ENCODE measurements at regions not wholly inside any gene's neighbourhood (a gene's known extent, or its start where the extent isn't known, plus 50 kb on each side); places are given as distances from the start of the nearest gene placed in this dataset.
"Not testable (repeated sequence)": the region's sequence is repeated elsewhere in the genome, so short reads cannot be mapped to it uniquely, and the experiment has no call there.

DNA sequence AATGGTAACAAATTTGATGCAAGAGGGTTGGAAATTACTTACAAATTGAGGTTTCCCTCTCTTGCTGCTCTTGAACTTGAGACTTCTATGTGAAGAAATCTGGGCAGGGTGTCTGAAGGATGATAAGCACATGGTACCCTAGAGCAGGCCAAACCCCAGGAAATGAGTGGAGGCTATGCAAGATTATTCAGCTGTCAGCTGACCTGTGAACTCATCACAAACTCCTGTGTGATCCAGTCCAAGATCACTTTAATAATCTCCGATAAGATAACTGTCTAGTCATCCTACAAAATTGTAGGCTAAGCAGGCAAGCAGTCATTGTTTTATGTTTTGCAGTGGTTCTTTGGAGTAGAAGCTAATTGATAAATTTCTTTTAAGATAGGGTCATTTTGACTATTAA, 213.1 kb downstream of the BTBD3 start:
- no peak for DNase-seq

DNA sequence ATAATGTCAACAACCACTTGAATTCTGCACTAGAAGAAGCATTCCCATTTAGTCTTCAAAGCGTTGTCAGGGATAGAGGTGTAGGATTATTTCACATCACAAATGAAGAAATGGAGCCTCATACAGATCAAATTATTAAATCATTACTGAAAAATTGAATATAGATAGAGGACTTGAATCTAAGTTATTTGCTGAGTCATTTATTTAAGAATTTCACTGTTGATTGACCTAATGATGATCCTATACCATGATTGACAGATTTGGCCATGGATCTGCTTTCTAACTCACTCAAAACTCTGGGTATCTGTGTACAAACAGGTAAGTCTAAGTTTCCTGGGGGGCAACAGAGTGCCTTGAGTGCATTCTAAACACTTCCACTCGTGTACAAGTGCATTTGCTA, 215.9 kb downstream of the BTBD3 start:
- DNase-seq = no peak

- not testable (repeated sequence) for DNase-seq
These were observed 228.3 kb downstream of the BTBD3 start for GRCh38 chr20:12145951-12146350.

DNA sequence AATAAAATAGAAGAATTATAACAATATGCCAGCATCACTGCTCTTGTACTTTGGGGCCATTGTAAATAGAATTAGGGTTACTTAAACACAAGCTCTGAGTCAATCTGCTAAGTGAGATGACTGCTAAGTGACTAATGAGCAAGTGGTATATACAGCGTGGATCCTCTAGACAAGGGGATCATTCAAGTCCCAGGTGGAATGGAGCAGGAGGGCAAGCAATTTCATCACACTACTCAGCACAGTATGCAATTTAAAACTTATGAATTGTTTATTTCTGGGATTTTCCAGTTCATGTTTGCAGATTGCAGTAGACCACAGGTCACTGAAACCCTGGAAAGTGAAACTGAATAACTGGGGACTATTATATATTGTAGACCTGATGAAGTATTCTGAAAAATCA, 235.3 kb downstream of the BTBD3 start:
- no peak for DNase-seq

DNA sequence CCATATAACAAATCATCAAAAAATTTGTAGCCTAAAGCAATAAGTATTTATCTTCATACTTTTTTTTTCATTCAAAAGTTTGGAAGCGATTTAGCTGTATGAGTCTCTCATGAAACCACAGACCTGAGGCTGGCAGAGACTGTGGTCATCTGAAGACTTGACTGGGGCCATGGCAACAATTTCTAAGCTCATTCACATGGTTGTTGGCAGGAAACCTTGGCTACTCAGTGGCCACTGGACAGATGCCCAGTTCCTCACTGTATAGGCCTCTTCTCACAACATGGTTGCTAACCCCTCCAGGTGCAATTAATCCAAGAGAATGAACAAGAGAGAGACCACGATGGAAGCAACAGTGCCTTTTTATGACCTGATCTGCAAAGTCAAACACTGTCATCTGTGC, 235.9 kb downstream of the BTBD3 start:
- no peak for DNase-seq

- DNase-seq = no peak
These were observed 238.6 kb downstream of the BTBD3 start for GRCh38 chr20:12156252-12156651.

- DNase-seq = no peak
These were observed 241.6 kb downstream of the BTBD3 start for GRCh38 chr20:12159261-12159660.

- DNase-seq = no peak
These were observed 244.0 kb downstream of the BTBD3 start for GRCh38 chr20:12161734-12162133.

DNA sequence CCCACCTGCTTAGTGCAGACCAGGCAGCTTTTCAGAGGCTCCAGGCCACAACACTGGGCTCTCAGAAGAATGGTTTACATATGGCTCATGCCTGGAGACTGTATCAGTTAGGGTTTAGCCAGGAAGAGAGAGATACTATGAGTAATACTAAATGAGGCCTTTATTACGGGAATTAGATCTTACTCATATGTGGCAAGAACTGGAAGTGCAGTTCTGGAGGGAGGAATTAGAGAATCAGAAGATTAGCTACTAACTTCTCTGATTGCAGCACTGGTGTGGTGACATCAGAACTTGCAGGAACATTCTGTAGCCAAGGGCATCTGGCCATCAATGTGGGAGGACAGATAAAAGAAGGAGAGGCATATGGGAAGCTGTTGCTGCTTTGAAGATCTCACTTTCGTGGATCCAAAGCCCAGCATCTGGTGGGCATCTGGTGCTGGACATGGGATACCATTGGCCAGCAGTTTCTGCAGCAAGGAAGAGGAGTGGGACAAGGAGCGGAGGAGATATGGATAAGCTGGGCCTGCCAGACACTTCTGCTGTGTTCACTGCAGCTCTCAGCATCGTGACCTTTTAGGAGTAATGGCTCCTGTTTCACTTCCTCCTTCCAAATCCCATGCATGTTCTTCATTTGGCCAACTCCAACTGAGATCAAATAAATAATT, 248.5 kb downstream of the BTBD3 start:
- no peak for DNase-seq

DNA sequence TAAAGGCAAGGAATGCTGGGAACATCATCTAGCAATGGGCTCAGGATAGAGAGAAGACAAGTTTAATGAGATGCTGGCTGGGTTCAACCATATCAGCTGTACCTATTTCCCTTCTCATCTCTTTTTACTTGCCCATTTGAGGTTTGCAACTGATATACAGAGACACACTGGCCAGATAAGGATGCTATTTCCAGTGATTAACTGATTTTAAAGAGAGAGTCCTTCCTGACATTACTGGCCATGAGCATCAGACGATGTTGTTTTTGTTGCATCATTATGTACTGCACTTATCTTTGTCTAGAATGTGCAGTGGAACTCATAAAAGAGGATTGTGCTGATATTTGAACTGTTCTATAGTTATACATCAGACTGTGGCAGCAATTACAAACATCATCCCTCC, 252.7 kb downstream of the BTBD3 start:
- no peak for DNase-seq

GRCh38 chr20:12171923-12172524, 254.3 kb downstream of the BTBD3 start:
- DNase-seq = no peak

- DNase-seq = no peak
These were observed 255.8 kb downstream of the BTBD3 start for GRCh38 chr20:12173347-12174012.

DNA sequence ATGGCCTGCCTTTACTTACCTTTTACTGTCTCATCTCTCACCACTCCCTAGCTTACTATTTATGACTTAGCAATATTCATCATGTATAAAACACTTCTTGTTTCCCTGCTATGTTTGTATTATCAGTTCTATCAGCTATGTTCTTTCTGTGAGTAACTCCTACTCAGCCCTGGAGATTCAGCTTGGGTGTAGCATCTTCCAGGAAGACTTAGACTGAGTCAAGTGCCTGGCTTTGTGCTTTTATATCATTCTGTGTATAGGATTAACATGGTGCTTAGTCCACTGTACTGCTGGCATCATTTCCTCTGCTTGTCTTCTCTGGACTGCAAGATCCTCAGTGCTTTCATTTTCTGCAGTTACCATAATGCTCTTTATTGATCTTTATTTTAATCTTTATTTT, 257.8 kb downstream of the BTBD3 start:
- DNase-seq = no peak

- DNase-seq = no peak
These were observed 260.1 kb downstream of the BTBD3 start for GRCh38 chr20:12177657-12178293.

DNA sequence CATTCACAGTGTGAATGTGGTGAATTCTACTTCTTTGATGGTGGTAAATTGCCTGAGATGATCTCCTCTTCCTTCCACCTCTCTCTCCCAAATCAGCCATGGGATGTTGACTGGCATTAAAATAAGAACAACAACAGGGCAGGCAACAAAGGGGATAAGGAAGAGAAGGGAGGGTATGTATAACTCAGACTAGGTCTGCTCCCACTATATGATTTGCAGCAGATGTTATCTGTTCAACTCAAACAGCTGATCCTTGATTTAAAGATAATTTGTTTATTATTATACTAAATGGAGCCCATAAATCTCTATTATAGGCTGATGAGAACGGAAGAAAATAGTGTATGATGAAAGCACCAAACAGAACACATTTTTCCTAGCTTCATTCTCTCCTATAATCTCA, 262.0 kb downstream of the BTBD3 start:
- no peak for DNase-seq

- DNase-seq = no peak
These were observed 262.5 kb downstream of the BTBD3 start for GRCh38 chr20:12180107-12180661.

DNA sequence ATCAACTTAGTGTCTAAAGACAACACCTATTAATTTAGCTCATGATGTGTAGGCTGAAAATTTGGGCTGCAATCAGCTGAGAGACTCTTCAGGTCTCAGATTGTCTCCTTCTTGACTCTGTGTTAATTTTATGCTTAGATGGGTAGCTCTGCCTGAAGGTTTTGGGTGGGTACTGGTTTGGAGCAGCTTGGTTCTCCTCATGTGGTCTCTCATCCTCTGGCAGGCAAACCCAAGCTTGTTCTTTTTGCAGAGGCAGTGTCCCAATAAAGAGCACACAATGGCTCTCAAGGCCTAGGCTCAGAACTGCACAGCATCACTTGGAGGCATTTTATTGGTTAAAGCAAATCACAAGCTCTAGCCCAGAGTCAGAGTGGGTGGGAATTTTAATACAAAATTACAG, 280.6 kb downstream of the BTBD3 start:
- DNase-seq = no peak

DNA sequence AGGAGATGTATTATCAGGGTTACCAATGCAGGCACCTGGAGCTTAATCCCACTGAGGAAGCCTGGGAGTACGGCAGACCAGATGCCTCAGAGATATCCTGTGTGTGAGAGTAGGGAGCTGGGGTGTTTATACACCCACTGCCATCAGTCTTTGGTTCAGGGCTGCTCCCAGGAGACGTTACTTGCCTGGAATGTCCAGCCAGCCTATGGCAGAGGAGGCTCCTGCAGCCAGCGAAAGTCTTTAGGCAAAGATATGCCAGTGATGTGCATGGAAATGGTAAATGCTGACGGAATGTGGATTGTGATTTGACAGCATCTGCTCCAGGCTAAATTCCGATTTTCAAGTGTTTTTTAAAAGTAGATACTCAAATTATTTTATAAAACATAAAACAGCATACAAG, 282.0 kb downstream of the BTBD3 start:
- DNase-seq = no peak

- no peak for DNase-seq
These were observed 283.7 kb downstream of the BTBD3 start for GRCh38 chr20:12201289-12201991.

- DNase-seq = no peak
These were observed 285.7 kb downstream of the BTBD3 start for GRCh38 chr20:12203399-12203798.

GRCh38 chr20:12203981-12204380, 286.3 kb downstream of the BTBD3 start:
- DNase-seq = no peak

- no peak for DNase-seq
These were observed 290.2 kb downstream of the BTBD3 start for GRCh38 chr20:12207875-12208274.

- DNase-seq = no peak
These were observed 292.9 kb downstream of the BTBD3 start for GRCh38 chr20:12210591-12210990.

Measured in T-helper 1 cell (primary cell).